Astrocyte of the spinal cord (primary cell): ENCODE measurements at regions not wholly inside any gene's neighbourhood (a gene's known extent, or its start where the extent isn't known, plus 50 kb on each side); places are given as distances from the start of the nearest gene placed in this dataset.

Experiments
- DNase-seq: peaks from one replicate; pipeline ENCODE4 v3.0.0; 2011; ENCODE audit warnings: low read depth, low spot score
- H3K4me3 ChIP-seq: 2 replicates; pipeline ENCODE4 v1.5.1; 2011; ENCODE audit warnings: low read depth, mild to moderate bottlenecking, low read length, moderate library complexity
- CTCF ChIP-seq: IDR thresholded peaks from 2 replicates; pipeline ENCODE4 v1.5.1; 2012; ENCODE audit warnings: low read depth, mild to moderate bottlenecking, low read length, inconsistent platforms
- in situ Hi-C: cut with HindIII; loops from 2 replicates; pipeline ENCODE4 v1.10.0; 2017; ENCODE audit warnings: low sequenced_read_pairs

GRCh38 chr13:64410276-64411053 lies 2819.7 kb downstream of the PCDH9 start:
- no peak for TF ChIP-seq CTCF
- no peak for DNase-seq
- in situ Hi-C loops = no loop called here
- no peak overlapping the region for H3K4me3 ChIP-seq

GRCh38 chr13:64397701-64398100 lies 2832.4 kb downstream of the PCDH9 start:
- in situ Hi-C loops = no loop called here
- TF ChIP-seq CTCF = no peak
- DNase-seq = peak; percentile 13
- H3K4me3 ChIP-seq = no peak overlapping the region

GRCh38 chr13:64377606-64378005 lies 2852.5 kb downstream of the PCDH9 start:
- no peak for TF ChIP-seq CTCF
- DNase-seq = no peak
- in situ Hi-C loops = no loop called here
- H3K4me3 ChIP-seq = no peak overlapping the region

GRCh38 chr13:64371461-64371860 lies 2858.7 kb downstream of the PCDH9 start:
- no peak for TF ChIP-seq CTCF
- in situ Hi-C loops = no loop called here
- no peak for DNase-seq
- no peak overlapping the region for H3K4me3 ChIP-seq

- no peak for TF ChIP-seq CTCF
- peak; percentile 3 for DNase-seq
- in situ Hi-C loops = no loop called here
These were observed 2859.1 kb downstream of the PCDH9 start for GRCh38 chr13:64371045-64371444.

DNA sequence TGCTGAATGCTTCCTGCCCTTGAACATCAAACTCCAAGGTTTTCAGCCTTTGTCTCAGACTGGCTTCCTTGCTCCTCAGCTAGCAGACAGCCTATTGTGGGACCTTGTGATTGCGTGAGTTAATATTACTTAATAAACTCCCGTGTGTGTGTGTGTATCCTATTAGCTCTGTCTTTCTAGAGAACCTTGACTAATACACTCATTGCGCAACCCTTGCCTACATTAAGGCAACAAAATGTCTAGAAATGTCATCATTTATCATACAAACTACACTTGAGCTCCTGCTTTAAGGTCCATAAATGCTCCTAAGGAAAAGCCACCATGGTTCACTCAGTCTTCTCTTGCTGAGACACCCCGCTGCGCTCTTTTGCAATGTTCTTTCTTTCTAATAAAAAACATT lies 2861.0 kb downstream of the PCDH9 start:
- in situ Hi-C loops = no loop called here
- no peak for DNase-seq
- no peak for TF ChIP-seq CTCF

More at GRCh38 chr13:64371045-64371444, 2859.1 kb downstream of the PCDH9 start:
- no peak overlapping the region for H3K4me3 ChIP-seq

More for the DNA sequence above, 2861.0 kb downstream of the PCDH9 start:
- H3K4me3 ChIP-seq = no peak overlapping the region
